ENCODE measurements at regions not wholly inside any gene's neighbourhood (a gene's known extent, or its start where the extent isn't known, plus 50 kb on each side); places are given as distances from the start of the nearest gene placed in this dataset.
"Not testable (repeated sequence)": the region's sequence is repeated elsewhere in the genome, so short reads cannot be mapped to it uniquely, and the experiment has no call there.

DNA sequence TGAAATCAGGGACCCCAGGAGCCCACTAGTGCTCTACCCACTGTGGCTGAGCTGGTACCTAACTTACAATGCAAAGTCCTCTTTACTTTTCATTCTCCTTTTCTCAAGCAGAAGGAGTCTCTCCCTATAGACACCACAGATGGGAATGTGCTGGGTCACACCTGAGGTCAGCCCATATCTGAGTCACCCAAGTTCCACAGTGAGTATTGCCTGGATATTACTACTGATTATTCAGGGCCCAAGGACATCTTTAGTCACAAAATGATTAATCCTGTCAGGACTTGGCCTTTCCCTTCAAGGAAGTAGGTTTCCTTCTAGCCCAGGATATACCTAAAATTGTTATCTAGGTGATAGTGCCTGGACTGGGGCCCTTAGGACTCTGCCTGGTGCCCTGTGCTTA lies 1305.2 kb downstream of the SI start:
- FAIRE-seq, result no peak

DNA sequence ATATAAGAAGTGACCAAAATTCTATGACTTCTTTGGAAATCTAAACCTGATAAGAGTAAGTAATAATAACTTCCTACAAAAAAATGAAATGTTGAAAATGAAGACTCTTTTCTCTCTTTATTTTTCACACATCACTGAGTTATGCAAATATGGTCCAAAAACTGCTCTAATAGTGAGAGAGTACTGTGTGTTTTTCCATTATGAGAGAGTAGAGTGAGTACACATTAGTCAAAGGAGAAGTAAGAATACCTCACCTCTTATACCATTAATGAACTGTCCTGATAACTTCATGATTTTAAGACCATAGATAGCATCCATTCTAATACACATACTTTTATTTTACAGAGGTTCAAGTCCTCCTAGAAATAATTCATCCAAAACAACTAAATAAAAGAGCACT lies 1310.2 kb downstream of the SI start:
- FAIRE-seq, result no peak

DNA sequence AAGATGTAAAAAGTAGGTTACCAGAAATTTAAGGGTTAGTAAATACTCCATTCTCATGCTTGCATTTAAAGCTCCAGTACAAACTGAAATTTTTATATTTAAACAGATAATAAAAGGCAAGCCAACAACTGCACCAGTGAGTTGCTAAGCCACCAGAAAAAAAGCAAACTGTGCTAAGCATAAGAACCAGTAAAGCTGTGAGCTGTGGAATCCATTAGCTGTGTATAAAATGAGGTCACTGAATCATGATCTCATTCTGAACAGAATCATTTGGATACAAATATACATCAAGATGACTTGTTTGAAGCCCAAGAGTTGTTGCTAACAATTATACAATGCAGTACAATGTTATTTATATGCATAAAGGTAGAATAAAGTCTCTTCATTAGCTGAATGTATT lies 1312.2 kb downstream of the SI start:
- no peak for FAIRE-seq

GRCh38 chr3:163753033-163753432 lies 1325.3 kb downstream of the SI start:
- no peak for FAIRE-seq

- no peak for FAIRE-seq
Measured at GRCh38 chr3:163745204-163745603, 1333.1 kb downstream of the SI start.

GRCh38 chr3:163735394-163735793 lies 1342.9 kb downstream of the SI start:
- no peak for FAIRE-seq

- peak; percentile 60 for FAIRE-seq
Measured at GRCh38 chr3:163730684-163731083, 1347.6 kb downstream of the SI start.

DNA sequence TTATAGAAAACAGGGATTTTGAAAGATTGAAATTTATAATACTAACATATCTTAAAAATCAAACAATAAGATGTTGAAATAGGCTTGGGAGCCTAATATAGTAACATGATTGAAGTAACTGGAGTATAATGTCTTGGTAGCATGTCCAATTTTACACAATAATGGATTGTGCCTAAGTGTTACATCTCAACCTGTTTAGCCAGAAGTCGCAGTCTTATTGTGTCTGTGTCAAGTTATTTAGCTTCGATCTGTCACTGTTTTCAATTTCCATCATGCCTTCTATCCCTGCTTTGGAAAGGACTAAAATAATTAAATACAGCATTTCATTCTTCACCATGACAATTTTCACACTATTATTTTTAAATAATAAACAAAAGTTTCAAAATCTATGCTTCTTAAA lies 1352.2 kb downstream of the SI start:
- FAIRE-seq, result no peak

DNA sequence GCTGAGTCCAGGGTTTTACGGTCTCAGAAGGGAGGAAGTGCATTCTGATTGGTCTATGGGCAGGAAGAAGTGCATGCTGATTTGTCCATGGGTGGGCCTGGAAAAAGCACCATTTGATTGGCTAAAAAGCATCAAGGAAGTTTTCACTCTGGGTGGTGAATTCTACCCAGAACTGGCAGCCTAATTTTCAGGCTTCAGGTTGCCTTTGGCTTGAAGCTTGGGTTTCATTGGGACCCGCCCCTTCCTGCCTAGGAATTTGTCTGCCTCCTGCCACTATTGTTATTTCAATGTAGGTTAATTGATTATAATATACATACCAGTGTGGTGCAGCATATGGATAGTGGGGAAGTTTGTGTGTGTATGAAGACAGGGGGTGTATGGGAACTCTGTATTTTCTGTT lies 1355.9 kb downstream of the SI start:
- no peak for FAIRE-seq

DNA sequence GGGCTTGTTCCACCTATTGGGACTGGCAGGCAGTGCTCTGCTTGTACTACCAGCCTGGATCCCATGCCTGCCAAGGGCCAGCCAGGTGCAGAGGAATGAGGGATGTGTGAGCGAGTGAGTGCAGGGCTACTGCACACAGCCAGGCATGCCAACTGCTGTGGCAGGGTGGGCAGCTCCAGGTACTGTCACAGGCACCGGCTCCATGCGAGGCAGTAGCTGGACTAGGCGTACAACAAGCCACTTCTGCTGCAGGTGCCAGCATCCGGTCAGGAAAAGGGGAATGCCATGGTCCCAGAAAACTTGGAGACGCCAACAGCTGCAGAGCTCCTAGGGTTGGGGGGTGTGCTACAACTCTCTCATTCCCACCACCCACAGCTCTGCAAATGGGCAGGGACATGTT lies 1356.7 kb downstream of the SI start:
- no peak for FAIRE-seq

DNA sequence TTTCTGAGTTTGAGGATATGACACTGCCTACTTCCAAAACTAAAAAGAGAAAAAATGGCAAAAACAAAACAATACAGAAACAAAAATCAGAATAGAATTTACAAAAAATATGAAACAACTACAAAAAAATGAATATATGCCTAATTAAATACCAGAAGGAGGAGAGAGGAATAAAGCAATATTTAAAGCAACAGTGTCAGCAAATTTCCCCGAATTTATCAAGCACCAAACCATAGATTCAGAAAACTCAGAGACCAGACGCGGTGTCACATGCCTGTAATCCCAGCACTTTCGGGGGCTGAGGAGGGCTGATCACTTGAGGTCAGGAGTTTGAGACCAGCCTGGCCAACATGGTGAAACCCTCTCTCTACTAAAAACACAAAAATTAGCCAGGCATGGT lies 1360.9 kb downstream of the SI start:
- FAIRE-seq, result no peak

DNA sequence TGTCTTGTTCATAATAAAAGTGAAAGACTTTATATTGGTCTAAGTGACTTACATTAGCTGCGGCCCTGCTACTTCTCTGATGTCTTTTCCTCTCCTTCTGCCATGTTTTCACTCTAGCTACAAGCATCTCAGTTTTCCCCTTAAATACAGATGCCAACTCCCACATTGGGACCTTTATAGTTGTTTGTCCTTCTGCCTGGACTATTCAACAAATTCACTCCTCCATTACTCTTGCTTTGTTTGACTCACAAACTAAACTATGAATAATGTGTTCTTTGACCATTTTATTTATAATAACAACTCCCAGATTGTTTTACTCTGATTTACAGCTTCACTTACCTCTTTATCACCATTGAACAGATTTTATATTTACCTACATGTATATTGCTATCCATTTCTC lies 1369.9 kb downstream of the SI start:
- no peak for FAIRE-seq

DNA sequence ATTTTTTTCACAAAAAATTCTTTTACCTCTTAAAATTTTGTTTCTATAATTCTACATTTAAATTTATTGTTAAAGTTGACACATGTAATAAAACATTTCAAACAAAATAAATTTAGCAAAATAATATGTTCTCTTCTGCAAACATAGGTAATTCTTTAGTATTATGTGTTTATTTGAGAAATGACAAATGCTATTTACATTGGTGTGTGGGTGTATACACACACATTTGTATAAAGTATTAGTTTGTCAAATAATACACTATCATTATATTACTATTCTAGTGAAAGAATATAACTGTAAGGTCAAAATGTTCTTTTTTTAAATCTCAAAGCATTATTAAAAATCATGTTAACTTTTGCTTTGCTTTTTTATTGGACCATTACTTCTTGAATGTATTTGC lies 1370.6 kb downstream of the SI start:
- FAIRE-seq, result no peak

GRCh38 chr3:163698221-163698620 lies 1380.1 kb downstream of the SI start:
- not testable (repeated sequence) for FAIRE-seq

DNA sequence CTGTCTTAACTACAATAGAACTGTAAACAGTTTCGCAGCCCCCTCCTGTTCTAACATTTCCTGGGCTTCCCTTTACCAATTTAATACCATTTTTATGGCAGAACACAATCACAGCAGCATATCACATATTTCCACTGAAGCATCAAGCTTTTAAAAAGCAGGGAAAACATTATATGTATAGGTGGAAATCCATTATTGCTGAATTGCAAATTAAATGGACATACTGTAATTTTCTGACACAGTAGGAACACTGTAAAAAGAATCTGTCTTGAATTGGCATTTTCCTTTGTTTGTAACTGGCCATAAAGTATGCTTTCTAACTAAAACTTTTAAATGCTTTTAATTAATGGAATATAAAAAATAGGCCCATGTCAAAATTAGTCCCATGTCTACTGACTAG lies 1385.8 kb downstream of the SI start:
- FAIRE-seq, result no peak

DNA sequence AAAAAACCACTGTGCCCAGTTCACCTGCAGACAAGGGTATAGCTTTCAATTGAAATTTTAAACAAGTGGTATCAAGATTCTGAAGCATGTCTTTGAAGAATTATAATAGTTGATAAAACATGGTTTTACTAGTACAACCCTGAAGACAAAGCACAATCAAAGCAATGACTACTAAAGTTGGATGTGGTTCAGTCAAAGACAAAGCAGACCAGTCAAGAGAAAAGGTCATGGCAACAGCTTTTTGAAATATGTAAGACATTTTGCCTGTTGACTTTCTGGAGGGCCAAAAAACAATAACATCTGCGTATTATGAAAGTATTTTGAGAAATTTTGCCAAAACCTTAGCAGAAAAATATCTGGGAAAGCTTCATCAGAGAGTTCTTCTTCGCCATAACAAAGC lies 1393.6 kb downstream of the SI start:
- no peak for FAIRE-seq

DNA sequence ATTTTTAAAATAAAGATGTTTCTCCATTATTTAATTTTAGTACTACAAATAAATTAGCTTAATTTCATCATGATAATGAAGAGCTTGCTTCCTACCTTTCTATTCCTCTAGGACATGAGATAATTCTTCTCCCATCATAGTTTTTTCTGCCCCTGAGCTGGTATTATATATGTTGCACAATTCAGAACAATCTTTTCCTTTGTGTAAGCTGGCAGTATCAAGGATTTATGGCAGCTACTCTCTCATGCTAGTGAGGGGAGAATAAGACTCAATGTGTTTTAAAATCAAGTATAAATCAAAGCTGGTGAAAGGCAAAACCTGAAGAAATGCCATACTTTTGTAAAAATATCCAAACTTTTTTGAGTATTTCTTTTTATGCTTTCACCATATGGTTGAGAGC lies 1405.3 kb downstream of the SI start:
- FAIRE-seq, result no peak

- no peak for FAIRE-seq
Measured at GRCh38 chr3:163671201-163671600, 1407.1 kb downstream of the SI start.

- no peak for FAIRE-seq
Measured at GRCh38 chr3:163664466-163664865, 1413.8 kb downstream of the SI start.

DNA sequence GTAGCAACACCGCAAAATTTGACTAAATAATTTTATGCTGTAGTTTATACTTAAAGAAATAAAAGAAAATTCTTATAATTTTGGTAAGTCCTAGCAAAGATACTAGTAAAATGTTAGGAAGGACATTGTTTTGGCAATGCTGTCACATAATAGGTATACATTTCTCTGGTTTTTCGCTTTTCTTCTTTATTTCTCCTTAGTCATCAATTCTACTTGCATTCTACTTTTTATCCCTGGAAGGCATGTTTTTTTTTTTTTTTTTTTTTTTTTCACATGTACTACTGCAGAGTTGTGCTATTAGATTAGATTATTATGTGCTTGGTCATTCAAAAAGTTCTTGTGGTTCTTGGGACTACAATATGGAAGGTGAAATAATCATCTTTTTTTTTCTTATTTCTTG lies 1421.2 kb downstream of the SI start:
- no peak for FAIRE-seq

DNA sequence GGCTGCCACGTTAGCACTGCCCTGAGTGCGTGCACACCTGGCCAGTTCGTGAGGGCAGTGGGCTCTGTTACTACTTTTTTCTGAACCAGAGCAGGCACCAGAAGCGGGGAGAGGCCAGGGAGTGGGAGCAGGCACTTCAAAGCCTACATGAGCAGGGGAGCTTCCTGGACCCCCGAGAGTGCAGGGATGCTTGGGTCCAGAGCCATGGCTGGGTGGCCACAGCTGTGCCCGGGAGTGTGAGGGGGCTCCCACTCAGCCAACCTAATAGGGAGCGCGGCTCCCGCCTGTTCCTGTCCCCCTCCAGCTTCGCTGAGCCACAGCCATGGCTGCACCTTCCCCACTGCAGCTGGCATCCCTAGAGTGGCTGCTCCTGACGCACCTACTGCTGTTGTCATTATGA lies 1423.3 kb downstream of the SI start:
- no peak for FAIRE-seq

GRCh38 chr3:163644172-163644571 lies 1434.1 kb downstream of the SI start:
- FAIRE-seq, result no peak

- FAIRE-seq, result no peak
Measured at GRCh38 chr3:163632722-163633121, 1445.6 kb downstream of the SI start.

GRCh38 chr3:163626753-163627152 lies 1451.5 kb downstream of the SI start:
- no peak for FAIRE-seq

- no peak for FAIRE-seq
Measured at GRCh38 chr3:163622384-163622783, 1455.9 kb downstream of the SI start.

- FAIRE-seq, result no peak
Measured at GRCh38 chr3:163614886-163615285, 1463.4 kb downstream of the SI start.

Data from A204.1 (cell line).